GM10248 (cell line): ENCODE measurements at regions not wholly inside any gene's neighbourhood (a gene's known extent, or its start where the extent isn't known, plus 50 kb on each side); places are given as distances from the start of the nearest gene placed in this dataset.
"Not testable (repeated sequence)": the region's sequence is repeated elsewhere in the genome, so short reads cannot be mapped to it uniquely, and the experiment has no call there.

Experiments
- CTCF ChIA-PET: fragments of 300-600 bp; sonication (Branson Sonifier 250); formaldehyde crosslinking; extraction: SDS; loops from one replicate; lab custom pipeline; 2021; ENCODE audit warnings: antibody characterized with exemption; lab: Yijun Ruan, JAX
- POLR2A ChIA-PET: fragments of 350-650 bp; sonication (Branson Sonifier 250); formaldehyde crosslinking; extraction: SDS; loops from one replicate; lab custom pipeline; 2020; ENCODE audit warnings: antibody characterized with exemption; lab: Yijun Ruan, JAX
- DNase-seq: peaks from one replicate; pipeline ENCODE4 v3.0.0; 2012; ENCODE audit errors: extremely low spot score
- CTCF ChIP-seq: IDR thresholded peaks from 2 replicates; pipeline ENCODE4 v1.5.1; 2012; ENCODE audit warnings: mild to moderate bottlenecking, low read depth; ENCODE audit errors: extremely low read depth, missing control alignments, control extremely low read depth

- ChIA-PET POLR2A (no interaction called here), CTCF (no interaction called here)
- no peak for DNase-seq
- TF ChIP-seq CTCF, result no peak
These were observed 213.5 kb downstream of the FOXD4L6 start for GRCh38 chr9:40914772-40915659.

- TF ChIP-seq CTCF, result no peak
- DNase-seq, result no peak
- CTCF ChIA-PET, result no interaction called here
- POLR2A ChIA-PET, result no interaction called here
These were observed 214.4 kb downstream of the FOXD4L6 start for GRCh38 chr9:40913928-40914673.

- ChIA-PET CTCF (no interaction called here), POLR2A (no interaction called here)
- no peak for DNase-seq
- no peak for TF ChIP-seq CTCF
These were observed 215.3 kb downstream of the FOXD4L6 start for GRCh38 chr9:40913096-40913719.

GRCh38 chr9:40912679-40913078, 215.8 kb downstream of the FOXD4L6 start:
- CTCF ChIA-PET, POLR2A ChIA-PET, DNase-seq: not testable (repeated sequence)

- no peak for TF ChIP-seq CTCF
- ChIA-PET POLR2A (no interaction called here), CTCF (no interaction called here)
- no peak for DNase-seq
These were observed 216.8 kb downstream of the FOXD4L6 start for GRCh38 chr9:40911647-40912046.

- POLR2A ChIA-PET, DNase-seq, CTCF ChIA-PET: not testable (repeated sequence)
These were observed 217.5 kb downstream of the FOXD4L6 start for GRCh38 chr9:40910995-40911394.

- POLR2A ChIA-PET, result no interaction called here
These were observed 218.7 kb downstream of the FOXD4L6 start for GRCh38 chr9:40909821-40910220.

GRCh38 chr9:40909111-40909510, 219.4 kb downstream of the FOXD4L6 start:
- POLR2A ChIA-PET, CTCF ChIA-PET: not testable (repeated sequence)

More at GRCh38 chr9:40909821-40910220, 218.7 kb downstream of the FOXD4L6 start:
- CTCF ChIA-PET, result no interaction called here
- TF ChIP-seq CTCF, result no peak
- no peak for DNase-seq

More at GRCh38 chr9:40909111-40909510, 219.4 kb downstream of the FOXD4L6 start:
- not testable (repeated sequence) for DNase-seq
